SIG-M5 treated with dmso at 0.1 percent for 504 hours (cell line): ENCODE measurements at regions not wholly inside any gene's neighbourhood (a gene's known extent, or its start where the extent isn't known, plus 50 kb on each side); places are given as distances from the start of the nearest gene placed in this dataset.

Experiments
- DNase-seq: peaks from one replicate; lab custom pipeline; 2025; ENCODE audit not compliant: unreplicated experiment; lab: John Stamatoyannopoulos, UW

DNA sequence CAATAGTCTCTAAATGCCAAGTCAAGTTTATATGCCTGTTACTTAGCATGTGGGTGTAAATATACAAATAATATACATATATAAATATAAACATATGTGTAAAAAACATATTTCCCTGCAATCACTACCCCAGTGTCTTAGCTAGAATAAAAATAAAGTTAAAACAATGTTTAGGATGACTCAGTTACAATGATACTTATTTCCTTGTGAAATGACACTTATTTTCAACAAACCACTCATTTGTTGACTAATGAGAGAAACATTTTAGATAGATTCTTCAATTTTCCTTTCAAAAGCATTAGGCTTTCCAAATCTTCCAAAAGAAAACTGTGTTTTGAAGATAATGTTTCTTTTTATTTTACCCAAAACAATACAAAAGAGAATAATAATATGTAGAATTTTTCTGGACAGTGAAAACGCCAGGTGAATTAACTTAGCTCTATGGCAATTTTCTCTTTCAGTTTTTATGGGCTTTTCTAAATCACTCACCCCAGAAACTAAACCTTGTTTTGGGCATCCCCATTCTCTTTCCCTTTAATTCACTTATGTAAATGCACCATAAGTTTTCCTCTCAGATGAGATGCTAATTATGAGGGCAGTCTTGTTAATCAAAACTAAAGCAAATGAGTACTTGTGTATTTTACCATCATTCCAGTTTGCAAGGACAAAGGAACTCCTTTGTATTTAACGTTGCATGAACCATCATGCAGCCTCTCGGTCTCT lies 465.9 kb downstream of the BCAT1 start:
- DNase-seq: no peak

DNA sequence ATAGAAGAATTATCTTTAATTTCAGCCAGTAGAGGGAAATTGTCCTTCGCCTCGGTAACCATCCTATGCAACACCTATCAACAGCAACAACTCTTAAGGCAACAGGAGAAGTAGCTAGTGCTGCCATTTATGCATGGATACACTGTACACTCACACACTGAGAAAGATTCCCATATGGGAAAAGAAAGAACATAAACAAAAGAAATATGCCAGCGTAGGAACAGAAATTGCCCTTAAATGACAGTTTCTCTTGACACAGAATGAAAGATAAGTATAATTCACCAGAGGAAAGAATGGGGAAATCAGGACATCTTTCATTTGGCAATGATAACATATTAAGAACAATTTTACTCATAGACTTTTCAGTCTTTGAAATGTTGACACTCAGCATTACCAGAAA lies 466.9 kb downstream of the BCAT1 start:
- DNase-seq: no peak

DNA sequence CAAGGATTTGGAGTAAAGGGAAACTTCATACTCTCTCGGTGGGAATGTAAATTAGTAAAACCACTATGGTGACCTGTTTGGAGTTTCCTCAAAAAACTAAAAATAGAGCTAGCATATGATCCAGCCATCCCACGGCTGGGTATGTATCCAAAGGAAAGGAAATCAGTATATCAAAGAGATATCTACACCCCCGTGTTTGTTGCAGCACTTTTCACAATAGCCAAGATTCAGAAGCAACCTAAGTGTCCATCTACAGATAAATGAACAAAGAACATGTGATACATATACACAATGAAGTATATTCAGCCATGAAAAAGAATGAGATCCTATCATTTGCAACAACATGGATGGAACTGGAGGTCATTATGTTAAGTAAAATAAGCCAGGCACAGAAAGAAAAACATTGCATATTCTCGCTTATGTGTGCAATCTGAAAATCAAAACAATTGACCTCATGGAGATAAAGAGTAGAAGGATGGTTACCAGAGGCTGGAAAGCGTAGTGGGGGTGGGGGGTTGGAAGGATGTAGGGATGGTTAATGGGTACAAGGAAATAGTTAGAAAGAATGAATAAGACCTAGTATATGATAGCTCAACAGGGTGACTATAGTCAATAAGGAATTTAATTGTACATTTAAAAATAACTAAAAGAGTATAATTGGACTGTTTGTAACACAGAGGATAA lies 468.0 kb downstream of the BCAT1 start:
- no peak for DNase-seq

DNA sequence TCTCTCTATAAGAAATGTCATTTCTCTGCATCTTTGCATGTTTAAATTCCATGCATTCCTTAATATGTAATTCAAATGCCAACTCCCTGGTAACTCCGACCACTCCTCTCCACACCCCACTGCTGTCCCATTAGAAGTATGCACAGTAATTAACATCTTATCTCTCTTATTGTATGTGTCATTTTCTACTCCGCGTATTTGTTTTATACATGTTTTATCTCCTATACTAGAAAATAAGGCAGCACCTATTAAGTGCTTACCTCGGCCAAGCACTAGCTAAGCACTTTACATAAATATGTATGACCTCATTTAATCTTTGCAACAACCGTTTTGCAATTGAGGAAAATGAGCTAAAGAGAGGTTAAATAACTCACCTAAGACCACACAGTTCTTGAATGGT lies 469.8 kb downstream of the BCAT1 start:
- no peak for DNase-seq

DNA sequence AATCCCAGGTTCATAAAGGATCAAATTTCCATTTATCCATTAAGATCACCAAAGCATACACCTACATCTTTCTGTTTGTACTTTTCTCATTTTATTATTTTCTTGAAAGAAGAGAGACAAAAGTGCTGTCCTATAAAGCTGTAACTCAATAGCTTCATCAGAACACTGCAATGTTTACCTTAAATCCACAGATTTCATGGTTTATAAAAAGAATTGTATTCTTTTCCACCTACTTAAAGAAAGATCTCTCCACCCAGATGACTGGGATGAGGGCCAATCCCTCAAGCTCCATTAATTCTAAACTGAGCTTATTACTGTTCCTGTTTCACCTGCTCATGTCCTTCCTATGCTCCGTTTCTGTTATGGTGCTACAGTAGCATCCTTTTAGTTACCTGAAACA lies 470.6 kb downstream of the BCAT1 start:
- DNase-seq: no peak

DNA sequence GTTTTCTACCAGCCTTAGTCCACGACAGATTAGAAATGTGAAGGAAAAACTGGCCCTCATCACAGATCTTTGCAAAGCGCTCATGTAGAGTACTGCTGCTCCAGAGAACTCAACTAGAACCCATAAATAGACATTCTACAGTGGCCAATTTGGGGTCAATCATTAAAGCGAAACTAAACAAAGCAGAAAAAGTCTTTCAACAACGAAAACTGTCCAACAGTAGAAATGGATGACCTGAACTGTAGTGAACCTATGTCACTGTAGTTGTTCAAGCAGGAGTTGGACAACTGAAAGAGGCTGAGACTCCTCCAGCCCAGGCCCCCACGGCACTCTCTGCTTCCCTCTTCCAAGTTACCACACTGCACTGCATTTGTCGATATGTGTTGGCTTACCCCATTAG lies 472.6 kb downstream of the BCAT1 start:
- no peak for DNase-seq

DNA sequence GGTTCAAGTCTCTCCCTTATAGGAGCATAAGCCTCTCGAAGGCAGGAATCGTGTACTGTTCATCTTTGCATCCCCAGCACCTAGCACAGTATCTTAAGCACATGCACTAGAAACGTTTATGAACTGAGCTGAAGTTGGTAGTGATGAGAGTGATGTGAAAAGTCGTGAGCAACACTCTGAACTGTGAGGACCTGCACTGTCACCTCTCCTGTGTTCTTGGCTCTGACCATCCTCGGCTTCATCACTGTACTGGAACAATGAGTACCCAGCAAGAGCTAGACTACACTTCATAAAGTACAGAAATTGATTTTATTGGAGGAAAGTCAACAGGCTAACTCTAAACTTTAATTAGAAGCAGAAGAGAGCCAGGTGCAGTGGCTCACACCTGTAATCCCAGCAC lies 473.6 kb downstream of the BCAT1 start:
- DNase-seq: no peak

DNA sequence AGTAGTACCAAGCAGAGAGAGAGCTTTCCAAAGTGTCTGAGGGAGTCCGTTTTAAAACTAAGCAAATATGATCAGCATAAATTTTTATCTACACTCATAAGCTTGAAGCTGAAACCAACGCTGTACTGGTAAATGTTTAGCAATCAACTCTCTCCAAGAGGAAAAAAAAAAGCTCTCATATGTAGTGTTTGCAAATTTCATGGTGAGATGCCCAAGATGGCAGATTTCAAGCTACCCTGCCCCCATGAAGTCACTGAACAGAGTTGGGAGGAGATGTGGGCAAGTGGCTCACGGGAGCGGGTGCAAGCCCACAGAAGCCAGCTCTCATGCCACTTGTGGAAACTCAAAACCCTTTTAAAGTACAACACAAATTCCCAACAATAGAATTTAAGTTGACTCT lies 475.8 kb downstream of the BCAT1 start:
- DNase-seq: no peak

DNA sequence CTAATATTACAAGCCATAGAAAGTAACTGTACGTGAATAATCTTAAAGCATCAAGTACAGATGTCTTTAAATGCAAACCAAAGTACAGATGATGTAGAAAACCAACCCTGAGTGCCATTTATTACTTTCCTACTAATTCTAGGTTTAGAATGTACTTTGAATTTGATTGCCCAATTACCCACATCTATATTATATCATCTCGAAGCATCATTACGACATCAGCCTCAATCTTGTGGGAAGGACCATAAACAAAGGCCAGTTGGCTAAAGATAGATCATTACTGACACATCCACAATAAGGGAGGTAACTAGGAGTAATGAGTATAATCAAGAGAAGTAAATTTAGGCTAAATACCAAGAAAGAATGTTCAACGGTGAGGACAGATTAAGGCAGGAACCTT lies 478.9 kb downstream of the BCAT1 start:
- DNase-seq: no peak

DNA sequence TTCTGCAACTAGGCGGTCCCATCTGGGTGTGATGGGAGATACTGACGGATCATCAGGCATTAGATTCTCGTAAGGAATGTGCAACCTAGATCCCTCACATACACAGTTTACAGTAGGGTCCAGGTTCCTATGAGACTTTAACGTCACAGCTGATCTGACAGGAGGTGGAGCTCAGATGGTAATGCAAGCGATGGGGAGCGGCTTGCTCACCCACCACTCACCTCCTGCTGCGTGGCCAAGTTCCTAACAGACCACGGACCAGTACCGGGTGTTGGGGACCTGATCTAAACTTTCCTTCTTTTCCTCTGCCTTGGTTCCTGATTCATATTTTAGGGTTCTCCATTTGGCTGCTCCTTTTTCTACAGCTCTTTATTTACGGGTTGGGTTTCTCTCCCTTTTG lies 479.8 kb downstream of the BCAT1 start:
- DNase-seq: no peak

DNA sequence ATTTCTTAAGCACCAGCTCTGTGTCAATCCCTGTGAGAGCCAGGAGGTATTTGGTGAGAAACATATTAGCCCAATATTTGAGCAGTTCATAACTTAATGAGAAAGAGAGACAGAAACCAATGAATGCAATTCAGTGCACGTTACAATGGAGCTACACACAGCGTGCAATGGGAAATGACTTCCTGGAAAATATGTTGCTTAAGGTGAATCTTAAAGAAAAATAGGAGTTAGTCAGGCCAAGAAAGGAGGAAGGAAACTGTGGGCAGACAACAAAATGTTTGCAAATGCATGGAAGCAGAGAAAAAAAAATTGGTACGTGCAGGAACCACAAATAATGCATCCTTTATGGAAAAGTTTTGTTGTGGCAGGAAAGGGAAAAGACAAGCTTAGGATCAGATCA lies 481.7 kb downstream of the BCAT1 start:
- no peak for DNase-seq

DNA sequence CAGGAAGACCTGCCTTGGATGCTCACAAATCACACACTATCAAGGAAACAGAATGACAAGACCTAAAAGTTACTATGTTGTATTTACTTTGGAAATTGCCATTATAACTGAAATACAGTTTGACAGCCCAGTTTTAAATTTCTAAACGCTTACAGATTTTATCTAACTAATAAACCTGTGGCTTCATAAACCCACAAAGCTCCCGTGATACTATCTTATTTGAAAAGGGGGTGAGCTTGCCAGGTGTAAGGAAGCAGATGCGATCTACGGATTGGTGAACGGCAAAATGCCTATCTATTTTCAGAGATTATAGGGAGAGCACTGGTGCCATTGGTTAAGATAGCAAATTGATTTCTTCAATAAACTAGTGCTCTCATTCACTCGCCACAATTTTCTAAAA lies 485.5 kb downstream of the BCAT1 start:
- no peak for DNase-seq

DNA sequence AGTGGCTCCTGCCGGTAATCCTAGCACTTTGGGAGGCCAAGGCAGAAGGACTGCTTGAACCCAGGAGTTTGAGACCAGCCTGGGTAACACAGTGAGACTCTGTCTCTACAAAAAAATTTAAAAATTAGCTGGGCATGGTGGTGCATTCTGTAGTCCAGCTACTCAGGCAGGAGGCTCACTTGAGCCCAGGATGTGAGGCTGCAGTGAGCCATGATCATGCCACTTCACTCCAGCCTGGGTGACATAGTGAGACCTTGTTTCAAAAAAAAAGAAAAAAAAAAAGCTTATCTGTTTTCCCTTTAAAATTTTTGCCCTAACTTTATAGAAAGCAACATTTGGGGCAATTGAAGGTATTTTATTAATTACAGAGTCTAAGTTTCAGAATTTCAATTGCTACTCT lies 486.0 kb downstream of the BCAT1 start:
- DNase-seq: no peak

DNA sequence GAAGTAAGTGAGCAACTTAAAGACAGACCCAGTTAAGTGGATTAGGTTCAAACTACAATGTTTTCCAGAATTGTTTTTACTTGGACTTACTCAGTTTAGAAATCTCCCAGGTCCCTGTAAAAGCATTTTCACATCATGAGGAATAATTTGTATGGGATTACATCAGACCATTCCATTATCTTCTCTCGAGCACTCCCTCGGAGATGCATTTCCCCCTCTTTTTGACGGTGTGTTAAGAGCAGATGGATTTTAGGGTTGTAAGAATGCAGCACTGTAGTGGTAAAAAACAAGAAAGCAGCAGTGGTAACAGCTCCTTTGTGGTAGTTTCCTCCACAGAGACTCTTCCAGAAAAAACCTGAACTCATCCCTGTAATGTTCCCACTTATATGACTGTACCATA lies 488.4 kb downstream of the BCAT1 start:
- no peak for DNase-seq

DNA sequence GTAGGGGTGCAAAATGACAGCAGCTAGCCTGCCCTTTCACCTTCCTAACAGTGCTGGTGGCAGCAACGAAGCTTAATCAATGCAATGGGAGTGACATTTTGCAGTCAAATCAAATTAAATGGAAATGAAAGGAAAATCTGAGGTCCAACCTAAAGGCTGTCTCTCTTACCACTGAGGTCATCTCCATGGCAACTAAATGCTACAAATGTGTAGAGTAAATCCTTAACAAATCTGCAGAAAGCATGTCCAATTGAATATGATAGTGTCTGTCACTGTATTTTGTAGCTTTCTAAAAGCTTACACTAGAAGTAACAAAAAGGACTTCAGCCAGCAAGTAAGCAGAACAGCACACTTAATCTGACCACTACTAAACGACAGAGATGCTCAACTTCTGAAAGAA lies 488.8 kb downstream of the BCAT1 start:
- DNase-seq: no peak

DNA sequence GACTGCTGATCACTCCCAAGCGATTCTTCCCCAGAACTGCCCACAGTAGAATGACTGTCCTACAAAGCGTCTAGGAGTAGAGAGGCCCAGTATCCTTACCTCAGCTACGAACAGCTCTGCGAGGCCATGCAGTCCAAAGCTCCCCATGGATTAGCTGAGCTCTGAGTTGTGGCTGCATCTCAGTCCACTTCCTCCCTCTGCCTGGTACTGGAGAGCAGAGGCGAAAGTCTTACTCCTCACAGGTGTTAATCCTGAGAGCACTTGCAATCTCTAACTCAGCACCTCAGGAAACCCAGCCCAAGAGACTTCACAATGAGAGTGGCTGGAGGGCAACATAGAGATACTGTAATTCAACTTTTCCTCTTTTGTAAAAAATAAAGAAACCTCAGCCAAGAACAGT lies 493.1 kb downstream of the BCAT1 start:
- DNase-seq: no peak

DNA sequence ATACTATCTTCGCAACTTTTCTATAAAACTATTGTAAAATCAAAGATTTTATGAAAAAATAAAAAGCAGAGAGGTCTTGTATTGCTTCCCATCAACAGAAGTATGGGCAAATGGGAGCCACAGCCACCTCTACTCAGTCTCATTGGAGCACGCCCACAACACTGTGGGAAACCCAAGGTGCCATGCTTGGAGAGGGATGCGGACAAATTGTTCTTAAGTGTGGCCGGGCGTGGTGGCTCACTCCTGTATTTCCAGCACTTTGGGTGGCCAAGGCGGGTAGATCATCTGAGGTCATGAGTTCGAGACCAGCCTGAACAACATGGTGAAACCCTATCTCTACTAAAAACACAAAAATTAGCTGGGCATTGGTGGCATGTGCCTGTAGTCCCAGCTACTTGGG lies 498.2 kb upstream of the SOX5 start:
- no peak for DNase-seq

DNA sequence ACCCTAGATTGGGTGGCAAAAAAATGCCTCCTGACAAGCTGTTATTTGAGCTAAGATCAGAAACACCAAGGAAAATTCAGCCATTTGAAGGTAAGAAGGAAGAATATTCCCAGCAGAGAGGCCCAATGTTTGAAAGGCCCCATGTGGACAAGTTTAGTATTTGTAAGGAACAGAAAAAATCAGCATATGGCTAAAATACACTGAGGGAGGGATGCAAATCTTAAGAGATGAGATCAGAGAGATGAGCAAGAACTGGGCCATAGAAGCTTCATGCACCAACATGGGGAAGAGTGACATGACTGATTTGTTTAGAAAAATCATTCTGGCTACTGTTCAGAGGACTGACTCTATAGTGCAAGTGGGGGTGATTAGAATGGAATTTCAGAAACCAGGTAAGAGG lies 496.8 kb upstream of the SOX5 start:
- DNase-seq: no peak

DNA sequence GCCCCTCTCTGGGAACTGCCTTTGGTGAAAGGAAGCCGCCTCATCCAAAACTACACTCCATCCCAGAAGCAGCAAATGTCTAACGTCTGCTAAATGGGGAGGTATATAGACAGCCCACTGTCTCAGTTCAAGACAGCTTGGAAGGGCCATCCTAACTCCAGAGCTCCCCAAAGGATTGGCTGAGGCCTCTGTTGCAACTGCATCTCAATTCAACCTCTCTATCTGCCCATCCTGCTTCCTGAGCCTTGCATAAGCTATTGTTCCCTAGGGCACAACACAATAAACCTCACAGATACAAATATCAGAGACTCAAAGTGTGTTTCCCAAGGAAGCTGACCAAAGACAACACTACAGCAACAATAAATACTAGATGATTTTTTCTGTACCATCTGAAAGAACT lies 495.2 kb upstream of the SOX5 start:
- no peak for DNase-seq

DNA sequence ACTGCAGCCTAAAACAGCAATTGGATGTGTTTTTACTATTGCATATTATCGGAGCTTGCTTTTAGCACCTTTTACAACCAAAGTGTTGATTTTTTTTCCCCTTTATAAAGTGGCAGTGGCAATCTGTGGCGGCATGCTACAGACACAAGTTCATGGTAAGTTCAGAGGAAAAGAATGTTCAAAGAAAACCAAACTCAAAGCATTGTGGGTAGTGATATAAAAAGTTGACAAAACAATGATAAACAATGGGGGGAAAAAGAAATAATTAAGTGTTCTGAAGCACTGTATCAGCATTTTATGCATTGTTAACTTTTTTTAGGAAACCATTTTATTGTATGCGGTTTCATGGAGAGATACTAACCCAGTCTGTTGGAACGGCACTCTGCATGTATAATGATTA lies 492.0 kb upstream of the SOX5 start:
- no peak for DNase-seq

DNA sequence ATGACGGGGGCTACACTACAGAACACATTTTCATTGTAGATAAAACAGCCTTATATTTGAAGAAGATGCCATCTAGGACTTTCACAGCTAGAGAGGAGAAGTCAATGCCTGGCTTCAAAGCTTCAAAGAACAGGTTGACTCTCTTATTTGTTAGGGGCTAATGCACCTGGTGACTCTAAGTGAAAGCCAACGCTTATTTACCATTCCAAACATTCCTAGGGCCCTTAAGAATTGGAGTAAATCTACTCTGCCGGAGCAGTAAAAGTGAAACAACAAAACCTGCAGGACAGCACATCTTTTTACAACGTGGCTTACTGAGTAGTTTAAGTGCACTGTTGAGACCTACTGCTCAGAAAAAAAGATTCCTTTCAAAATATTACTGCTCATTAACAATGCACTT lies 487.2 kb upstream of the SOX5 start:
- DNase-seq: no peak

DNA sequence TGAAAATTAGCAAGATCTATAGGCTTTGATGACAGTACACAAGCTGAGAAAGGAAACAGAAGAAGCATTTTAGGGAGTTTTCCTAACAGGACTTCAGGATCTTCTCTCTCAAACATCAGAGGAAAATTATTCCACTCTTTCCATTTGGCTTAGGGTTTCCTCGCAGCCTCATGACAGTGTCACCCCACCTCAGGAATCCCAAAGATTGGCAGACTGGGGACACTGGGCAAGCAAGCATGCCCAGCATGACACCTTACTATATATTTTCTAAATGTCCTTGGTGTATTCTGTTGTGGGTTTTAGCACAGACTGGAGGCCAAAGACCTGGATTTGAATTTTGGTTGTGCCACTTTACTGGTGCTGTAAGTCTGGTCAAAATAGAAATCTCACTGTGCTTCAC lies 482.4 kb upstream of the SOX5 start:
- no peak for DNase-seq

DNA sequence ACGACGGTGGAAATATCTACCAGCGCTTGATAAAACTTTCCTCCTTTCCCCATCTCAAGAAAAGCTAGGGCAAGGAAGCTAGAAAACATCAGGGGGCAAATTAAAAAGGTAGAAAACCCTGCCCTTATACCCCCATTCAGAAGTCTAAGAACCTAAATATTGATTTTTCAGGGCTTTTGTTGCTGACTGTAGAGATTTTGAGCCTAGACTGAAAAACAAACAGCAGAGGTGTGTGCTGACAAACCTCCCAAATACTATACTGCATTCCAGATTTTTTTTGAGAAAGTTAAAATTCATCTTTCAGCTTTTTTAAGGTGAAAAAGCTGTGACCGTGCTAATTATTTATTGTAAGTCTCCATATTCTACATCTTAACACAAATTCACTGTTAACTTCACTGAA lies 478.3 kb upstream of the SOX5 start:
- no peak for DNase-seq
